NCI-H345 treated with DMSO at 0.1 percent for 48 hours (cell line): ENCODE measurements at regions not wholly inside any gene's neighbourhood (a gene's known extent, or its start where the extent isn't known, plus 50 kb on each side); places are given as distances from the start of the nearest gene placed in this dataset.
A peak's percentile ranks its signal among the peaks of the same experiment; 100 is the strongest.

Experiments used
- DNase-seq: peaks from one replicate; lab custom pipeline; 2025; ENCODE audit not compliant: unreplicated experiment; lab: John Stamatoyannopoulos, UW

GRCh38 chr6:23454080-23454976 lies 671.7 kb upstream of the NRSN1 start:
- DNase-seq, result peak; percentile 21

- no peak for DNase-seq
These were observed 670.3 kb upstream of the NRSN1 start for GRCh38 chr6:23455754-23456153.

- DNase-seq, result no peak
These were observed 669.6 kb upstream of the NRSN1 start for GRCh38 chr6:23456396-23456795.

GRCh38 chr6:23457321-23457720 lies 668.7 kb upstream of the NRSN1 start:
- no peak for DNase-seq

GRCh38 chr6:23465912-23466311 lies 660.1 kb upstream of the NRSN1 start:
- DNase-seq, result no peak

DNA sequence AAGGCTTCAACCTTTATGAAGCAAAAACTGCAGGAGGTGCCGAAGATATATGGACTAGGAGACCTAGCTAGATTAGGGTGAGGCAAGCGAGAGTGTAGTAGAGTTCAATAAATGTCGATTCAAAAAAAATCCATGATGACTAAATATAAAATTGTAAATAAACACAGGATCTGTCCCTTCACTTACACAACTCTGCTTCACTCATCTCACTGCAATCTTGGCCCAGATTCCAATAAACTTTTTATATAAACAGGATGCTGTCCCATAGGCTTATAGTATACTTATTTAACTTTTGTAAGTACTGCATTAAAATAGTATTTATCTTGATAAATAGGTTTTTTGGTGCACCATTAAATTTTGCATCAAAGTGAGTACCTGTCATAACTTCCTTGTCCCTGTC lies 648.4 kb upstream of the NRSN1 start:
- DNase-seq, result no peak

DNA sequence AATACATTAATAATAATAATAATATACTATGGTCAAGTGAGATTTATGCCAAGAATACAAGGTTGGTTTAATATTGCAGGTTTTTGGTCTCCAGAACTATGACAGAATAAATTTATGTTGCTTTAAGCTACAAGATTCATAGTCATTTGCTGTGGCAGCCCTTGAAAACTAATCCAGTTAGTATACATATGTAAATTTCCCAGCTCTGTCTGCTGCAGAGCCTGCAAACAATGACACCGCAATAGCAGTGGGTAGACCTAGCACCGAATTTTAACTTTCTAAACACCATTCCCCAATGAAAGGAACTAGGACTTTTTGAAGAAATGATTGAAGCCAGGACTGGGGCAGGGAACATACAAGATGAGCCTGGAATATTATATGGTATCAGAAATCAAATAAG lies 647.7 kb upstream of the NRSN1 start:
- no peak for DNase-seq

DNA sequence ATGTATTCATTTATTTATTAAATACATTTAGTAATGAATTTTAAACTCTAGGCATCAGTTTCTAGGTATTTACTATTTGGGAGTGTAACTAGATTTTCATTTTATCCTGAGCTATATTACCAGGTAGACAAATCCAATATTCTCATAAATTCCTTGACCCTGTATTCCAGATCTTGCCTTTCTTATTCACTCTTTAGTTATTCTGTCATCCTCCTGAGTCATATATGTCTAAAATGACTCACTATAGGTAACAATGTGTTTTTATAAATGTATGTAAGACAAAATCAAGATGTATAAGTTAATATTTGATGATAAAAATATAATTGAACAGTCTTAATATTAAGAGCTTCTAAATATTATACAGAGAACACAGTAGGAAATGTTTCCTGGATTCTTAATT lies 642.1 kb upstream of the NRSN1 start:
- no peak for DNase-seq

- no peak for DNase-seq
These were observed 631.6 kb upstream of the NRSN1 start for GRCh38 chr6:23494367-23494766.

- no peak for DNase-seq
These were observed 628.0 kb upstream of the NRSN1 start for GRCh38 chr6:23498013-23498412.

DNA sequence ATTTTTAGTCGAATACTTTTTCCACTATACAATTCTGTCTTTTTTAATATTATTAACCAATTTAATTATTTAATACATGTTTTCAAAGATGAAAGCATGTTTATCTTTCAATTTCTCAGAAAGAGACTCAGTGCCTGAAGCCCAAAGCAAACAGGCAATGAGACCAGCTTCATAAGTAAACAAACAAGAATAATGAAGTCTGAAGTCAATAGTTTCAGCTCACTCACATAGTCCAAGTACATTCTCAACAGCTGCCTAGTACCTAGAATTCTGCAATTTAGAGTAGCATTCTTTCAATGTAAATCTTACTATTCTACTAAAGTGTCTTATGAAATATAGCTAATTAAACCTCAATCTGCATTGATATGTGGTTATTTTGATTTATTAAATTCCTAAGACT lies 626.5 kb upstream of the NRSN1 start:
- DNase-seq, result no peak

DNA sequence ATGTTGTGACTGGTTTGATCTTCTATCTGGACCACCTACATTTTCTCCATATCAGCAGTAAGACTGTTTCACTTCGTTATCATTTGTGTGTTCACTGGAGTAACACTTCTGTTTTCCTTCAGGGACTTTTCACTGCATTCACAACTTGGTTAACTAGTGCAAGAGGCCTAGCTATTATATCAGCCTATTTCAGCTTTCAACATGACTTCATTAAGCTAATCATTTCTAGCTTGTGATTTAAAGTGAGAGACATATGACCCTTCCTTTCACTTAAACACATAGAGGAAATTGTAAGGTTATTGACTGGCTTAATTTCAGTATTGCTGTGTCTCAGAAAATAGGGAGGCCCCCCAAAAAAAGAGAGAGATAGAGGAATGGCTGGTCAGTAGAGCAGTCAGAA lies 622.8 kb upstream of the NRSN1 start:
- no peak for DNase-seq

GRCh38 chr6:23505026-23505425 lies 621.0 kb upstream of the NRSN1 start:
- DNase-seq, result no peak

DNA sequence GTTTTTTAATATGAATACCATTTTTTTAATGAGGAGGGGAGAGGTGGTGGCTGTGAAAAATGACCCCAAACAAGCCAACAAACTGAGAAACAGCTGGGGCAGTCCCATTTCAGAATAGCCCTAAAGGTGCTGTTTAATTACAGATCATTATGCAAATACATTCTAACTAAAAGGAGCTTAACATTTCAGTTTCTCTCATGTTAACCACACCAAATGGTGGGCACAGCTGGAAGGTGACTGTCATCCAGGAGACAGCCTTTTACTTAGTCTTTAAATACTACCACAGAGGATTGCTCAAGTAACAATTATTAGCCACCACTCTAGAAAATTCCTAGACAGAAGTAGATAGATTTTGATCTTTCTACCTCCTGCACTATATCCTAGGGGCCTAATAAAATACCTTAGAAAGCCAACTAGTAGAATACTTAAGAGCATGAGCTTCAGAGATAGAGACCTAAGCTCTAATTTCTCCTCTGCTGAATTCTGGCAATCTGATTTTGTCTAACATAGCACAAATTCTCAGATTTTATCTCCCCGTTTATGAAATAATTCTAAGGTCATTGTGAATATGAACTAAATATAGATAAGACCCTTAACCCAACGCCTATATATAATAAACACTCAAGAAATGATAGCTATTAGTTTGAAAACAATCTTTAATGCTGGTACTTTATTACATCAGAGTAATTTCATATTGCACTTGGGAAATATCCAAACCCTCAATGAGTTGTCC lies 615.1 kb upstream of the NRSN1 start:
- DNase-seq, result no peak

GRCh38 chr6:23511817-23512216 lies 614.2 kb upstream of the NRSN1 start:
- peak; percentile 15 for DNase-seq

DNA sequence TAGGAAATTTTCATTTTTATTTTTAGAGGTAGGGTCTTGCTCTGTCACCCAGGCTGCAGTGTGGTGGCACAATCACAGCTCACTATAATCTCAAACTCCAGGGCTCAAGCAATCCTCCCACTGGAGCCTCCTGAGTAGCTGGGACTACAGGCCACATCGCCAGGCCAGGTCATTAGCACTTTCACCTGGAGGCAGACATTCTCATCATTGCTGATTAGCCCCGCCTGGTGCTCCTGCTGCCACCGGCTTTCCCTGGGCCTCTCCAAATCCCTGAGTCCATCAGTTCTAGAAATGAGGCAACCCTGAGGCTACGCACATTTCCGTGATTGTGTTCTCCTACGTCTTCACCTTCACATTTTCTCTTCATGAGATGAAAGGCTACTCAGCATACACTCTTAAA lies 607.7 kb upstream of the NRSN1 start:
- no peak for DNase-seq

DNA sequence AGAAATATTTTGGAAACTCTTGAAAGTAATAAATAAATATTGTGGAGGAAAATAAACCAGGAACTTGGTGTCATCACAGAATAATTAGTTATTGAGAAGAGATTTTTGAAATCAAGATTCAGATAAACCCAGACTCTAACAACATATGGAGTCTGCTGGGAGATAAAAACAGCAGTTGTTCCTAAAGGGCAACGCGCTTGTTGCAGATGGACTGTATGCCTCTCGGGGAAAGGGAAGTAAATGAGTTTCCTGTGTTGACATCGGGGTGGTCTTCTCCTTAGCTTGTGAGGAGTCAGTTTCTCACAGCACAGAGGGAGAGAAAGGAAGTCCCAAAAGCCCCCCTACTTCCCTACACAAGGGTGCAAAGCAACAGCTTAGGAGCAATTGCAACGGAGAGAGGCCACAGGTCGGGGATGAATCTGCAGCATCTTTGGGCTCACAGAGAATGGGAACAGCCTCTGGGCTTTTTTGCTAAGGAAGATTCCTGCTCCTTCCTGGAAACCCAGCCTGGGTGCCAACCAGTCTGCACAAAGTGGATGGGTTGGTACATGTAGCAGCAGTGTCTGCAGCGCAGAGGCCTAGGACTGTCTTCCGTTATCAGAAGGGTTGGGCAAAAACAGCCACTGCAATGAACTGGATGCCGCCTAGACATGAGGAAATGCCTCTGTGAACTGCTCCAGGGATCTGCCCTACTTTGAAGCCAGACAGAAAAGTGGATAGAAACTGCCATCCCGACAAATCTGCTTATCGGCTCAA lies 603.0 kb upstream of the NRSN1 start:
- DNase-seq, result no peak

DNA sequence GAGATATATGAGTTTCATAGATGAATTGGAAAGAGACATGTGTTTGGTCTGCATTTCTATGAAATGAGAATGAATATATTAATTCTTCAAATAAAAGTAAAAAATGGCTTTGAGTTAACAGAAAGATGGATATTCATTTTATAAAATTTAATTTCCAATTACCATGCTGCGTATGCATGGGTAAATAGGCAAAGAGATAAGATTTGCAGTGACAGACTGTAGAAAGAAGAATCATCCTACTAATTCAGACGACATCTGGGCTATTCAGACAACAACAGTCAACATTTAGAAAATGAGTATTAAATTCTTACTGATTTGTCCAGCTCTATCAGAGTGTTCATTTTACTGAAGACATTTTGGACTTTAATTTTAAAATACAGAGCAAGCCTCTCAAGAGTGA lies 602.2 kb upstream of the NRSN1 start:
- no peak for DNase-seq

DNA sequence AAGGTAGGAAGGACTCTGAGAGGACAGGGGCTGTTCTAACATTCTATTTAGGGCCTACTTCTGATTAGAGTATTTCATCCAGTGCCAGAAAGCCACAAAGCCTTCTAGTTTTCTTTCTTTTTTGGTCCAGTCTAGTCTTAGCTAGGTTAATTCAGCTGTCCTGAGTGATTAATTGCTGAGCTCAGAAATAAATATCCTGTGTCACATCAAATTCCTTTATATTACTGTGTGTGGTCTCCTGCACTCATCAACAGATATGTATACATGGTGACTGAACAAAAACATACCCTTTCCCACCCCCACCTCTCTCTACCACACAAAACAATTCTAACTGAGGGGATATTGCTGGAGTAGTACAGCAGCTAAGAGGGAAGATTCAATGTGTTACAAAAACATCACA lies 601.5 kb upstream of the NRSN1 start:
- no peak for DNase-seq

- no peak for DNase-seq
These were observed 599.5 kb upstream of the NRSN1 start for GRCh38 chr6:23526526-23526925.

GRCh38 chr6:23529902-23530301 lies 596.1 kb upstream of the NRSN1 start:
- DNase-seq, result no peak

GRCh38 chr6:23531666-23532065 lies 594.3 kb upstream of the NRSN1 start:
- no peak for DNase-seq
